ENCODE measurements at regions not wholly inside any gene's neighbourhood (a gene's known extent, or its start where the extent isn't known, plus 50 kb on each side); places are given as distances from the start of the nearest gene placed in this dataset.

GRCh38 chr6:81172056-81172740 is 580.3 kb downstream of the TENT5A start:
- no peak for TF ChIP-seq CTCF (IDR thresholded peaks at IDR 0.05; ENCODE audit: control insufficient read depth, extremely low read depth, insufficient read depth)
- no peak for DNase-seq (ENCODE audit: low read depth)
- no peak overlapping the region for H3K4me3 ChIP-seq (ENCODE audit: low read depth, low read length)

- H3K4me3 ChIP-seq (ENCODE audit: low read depth, low read length): no peak overlapping the region
- DNase-seq (ENCODE audit: low read depth): no peak
- TF ChIP-seq CTCF (IDR thresholded peaks at IDR 0.05; ENCODE audit: control insufficient read depth, extremely low read depth, insufficient read depth): no peak
Measured at GRCh38 chr6:81169166-81169565, 583.3 kb downstream of the TENT5A start.

GRCh38 chr6:81166770-81167169 is 585.7 kb downstream of the TENT5A start:
- H3K4me3 ChIP-seq (ENCODE audit: low read depth, low read length): no peak overlapping the region
- DNase-seq (ENCODE audit: low read depth): no peak
- no peak for TF ChIP-seq CTCF (IDR thresholded peaks at IDR 0.05; ENCODE audit: control insufficient read depth, extremely low read depth, insufficient read depth)

GRCh38 chr6:81158956-81159355 is 593.5 kb downstream of the TENT5A start:
- no peak for DNase-seq (ENCODE audit: low read depth)

GRCh38 chr6:81148751-81149150 is 603.7 kb downstream of the TENT5A start:
- TF ChIP-seq CTCF (IDR thresholded peaks at IDR 0.05; ENCODE audit: control insufficient read depth, extremely low read depth, insufficient read depth): no peak
- DNase-seq (ENCODE audit: low read depth): no peak
- H3K4me3 ChIP-seq (ENCODE audit: low read depth, low read length): no peak overlapping the region

More at GRCh38 chr6:81158956-81159355, 593.5 kb downstream of the TENT5A start:
- no peak for TF ChIP-seq CTCF (IDR thresholded peaks at IDR 0.05; ENCODE audit: control insufficient read depth, extremely low read depth, insufficient read depth)
- no peak overlapping the region for H3K4me3 ChIP-seq (ENCODE audit: low read depth, low read length)

GRCh38 chr6:81145506-81145905 is 607.0 kb downstream of the TENT5A start:
- no peak for TF ChIP-seq CTCF (IDR thresholded peaks at IDR 0.05; ENCODE audit: control insufficient read depth, extremely low read depth, insufficient read depth)
- no peak for DNase-seq (ENCODE audit: low read depth)
- H3K4me3 ChIP-seq (ENCODE audit: low read depth, low read length): no peak overlapping the region

GRCh38 chr6:81144346-81144745 is 608.1 kb downstream of the TENT5A start:
- no peak for TF ChIP-seq CTCF (IDR thresholded peaks at IDR 0.05; ENCODE audit: control insufficient read depth, extremely low read depth, insufficient read depth)
- H3K4me3 ChIP-seq (ENCODE audit: low read depth, low read length): no peak overlapping the region
- DNase-seq (ENCODE audit: low read depth): no peak

All from LNCaP clone FGC (cell line).